Panc1 (cell line): ENCODE measurements at regions not wholly inside any gene's neighbourhood (a gene's known extent, or its start where the extent isn't known, plus 50 kb on each side); places are given as distances from the start of the nearest gene placed in this dataset.
"Not testable (repeated sequence)": the region's sequence is repeated elsewhere in the genome, so short reads cannot be mapped to it uniquely, and the experiment has no call there.

Experiments used
- POLR2AphosphoS5 ChIP-seq: IDR thresholded peaks from 2 replicates; pipeline ENCODE4 v1.6.1; 2012; ENCODE audit warnings: mild to moderate bottlenecking, low read depth, low read length, moderate library complexity
- SIN3A ChIP-seq: IDR thresholded peaks from 2 replicates; pipeline ENCODE4 v1.6.1; 2012; ENCODE audit warnings: low read depth, mild to moderate bottlenecking, low read length, moderate library complexity, borderline replicate concordance; ENCODE audit not compliant: insufficient read depth
- TCF7L2 ChIP-seq: IDR thresholded peaks from 2 replicates; pipeline ENCODE4 v1.6.1; 2011; ENCODE audit warnings: mild to moderate bottlenecking, low read depth, low read length, inconsistent platforms
- TF ChIP-seq, protein P1 (sequence below): fragments of 450-650 bp; IDR thresholded peaks from 2 replicates; pipeline ENCODE4 v1.5.1; 2017; ENCODE audit warnings: mild to moderate bottlenecking
- TF ChIP-seq, protein P2 (sequence below), 2 experiments: IDR thresholded peaks; 2 replicates each; pipeline ENCODE4 v1.6.1; 2011 to 2012; ENCODE audit warnings: low read depth in 2 of 2, control low read depth in 1 of 2, low read length in 1 of 2, mild to moderate bottlenecking in 1 of 2, moderate library complexity in 1 of 2; ENCODE audit not compliant: insufficient read depth in 1 of 2

DNA sequence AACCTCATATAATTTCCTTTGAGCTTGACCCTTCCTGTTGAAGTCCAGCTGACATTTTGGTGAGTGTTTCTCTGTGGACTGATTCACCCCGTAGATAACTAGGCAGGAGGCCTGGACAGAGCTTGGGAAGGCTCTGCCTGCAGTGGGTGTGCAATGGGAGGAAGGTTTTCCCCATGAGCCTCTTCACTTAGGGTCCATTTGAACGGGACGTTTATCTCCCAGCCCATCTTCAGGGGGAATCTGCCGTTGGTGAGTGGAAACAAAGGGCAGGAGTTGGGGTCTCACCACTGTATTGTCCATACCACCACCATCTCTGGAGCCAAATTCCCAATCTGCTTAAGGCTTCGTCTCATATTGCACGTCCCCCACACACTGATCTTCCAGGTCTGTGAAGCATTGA is 825.6 kb upstream of the TPTE start:
- TF ChIP-seq, protein P1, sequence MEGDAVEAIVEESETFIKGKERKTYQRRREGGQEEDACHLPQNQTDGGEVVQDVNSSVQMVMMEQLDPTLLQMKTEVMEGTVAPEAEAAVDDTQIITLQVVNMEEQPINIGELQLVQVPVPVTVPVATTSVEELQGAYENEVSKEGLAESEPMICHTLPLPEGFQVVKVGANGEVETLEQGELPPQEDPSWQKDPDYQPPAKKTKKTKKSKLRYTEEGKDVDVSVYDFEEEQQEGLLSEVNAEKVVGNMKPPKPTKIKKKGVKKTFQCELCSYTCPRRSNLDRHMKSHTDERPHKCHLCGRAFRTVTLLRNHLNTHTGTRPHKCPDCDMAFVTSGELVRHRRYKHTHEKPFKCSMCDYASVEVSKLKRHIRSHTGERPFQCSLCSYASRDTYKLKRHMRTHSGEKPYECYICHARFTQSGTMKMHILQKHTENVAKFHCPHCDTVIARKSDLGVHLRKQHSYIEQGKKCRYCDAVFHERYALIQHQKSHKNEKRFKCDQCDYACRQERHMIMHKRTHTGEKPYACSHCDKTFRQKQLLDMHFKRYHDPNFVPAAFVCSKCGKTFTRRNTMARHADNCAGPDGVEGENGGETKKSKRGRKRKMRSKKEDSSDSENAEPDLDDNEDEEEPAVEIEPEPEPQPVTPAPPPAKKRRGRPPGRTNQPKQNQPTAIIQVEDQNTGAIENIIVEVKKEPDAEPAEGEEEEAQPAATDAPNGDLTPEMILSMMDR = not testable (repeated sequence)
- TF ChIP-seq, protein P2, sequence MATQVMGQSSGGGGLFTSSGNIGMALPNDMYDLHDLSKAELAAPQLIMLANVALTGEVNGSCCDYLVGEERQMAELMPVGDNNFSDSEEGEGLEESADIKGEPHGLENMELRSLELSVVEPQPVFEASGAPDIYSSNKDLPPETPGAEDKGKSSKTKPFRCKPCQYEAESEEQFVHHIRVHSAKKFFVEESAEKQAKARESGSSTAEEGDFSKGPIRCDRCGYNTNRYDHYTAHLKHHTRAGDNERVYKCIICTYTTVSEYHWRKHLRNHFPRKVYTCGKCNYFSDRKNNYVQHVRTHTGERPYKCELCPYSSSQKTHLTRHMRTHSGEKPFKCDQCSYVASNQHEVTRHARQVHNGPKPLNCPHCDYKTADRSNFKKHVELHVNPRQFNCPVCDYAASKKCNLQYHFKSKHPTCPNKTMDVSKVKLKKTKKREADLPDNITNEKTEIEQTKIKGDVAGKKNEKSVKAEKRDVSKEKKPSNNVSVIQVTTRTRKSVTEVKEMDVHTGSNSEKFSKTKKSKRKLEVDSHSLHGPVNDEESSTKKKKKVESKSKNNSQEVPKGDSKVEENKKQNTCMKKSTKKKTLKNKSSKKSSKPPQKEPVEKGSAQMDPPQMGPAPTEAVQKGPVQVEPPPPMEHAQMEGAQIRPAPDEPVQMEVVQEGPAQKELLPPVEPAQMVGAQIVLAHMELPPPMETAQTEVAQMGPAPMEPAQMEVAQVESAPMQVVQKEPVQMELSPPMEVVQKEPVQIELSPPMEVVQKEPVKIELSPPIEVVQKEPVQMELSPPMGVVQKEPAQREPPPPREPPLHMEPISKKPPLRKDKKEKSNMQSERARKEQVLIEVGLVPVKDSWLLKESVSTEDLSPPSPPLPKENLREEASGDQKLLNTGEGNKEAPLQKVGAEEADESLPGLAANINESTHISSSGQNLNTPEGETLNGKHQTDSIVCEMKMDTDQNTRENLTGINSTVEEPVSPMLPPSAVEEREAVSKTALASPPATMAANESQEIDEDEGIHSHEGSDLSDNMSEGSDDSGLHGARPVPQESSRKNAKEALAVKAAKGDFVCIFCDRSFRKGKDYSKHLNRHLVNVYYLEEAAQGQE (IDR thresholded peaks at IDR 0.05; ENCODE audit: insufficient read depth in 1 of 2, low read depth in 2 of 2, low read length in 1 of 2) = not testable (repeated sequence)
- TF ChIP-seq SIN3A, POLR2AphosphoS5, TCF7L2: not testable (repeated sequence)
